H1 (cell line): ENCODE measurements at regions not wholly inside any gene's neighbourhood (a gene's known extent, or its start where the extent isn't known, plus 50 kb on each side); places are given as distances from the start of the nearest gene placed in this dataset.

ENCODE experiments used
- CTCF ChIA-PET: fragments of 300-600 bp; sonication (Branson Sonifier 250); formaldehyde crosslinking; loops from one replicate; lab custom pipeline; 2021; ENCODE audit not compliant: partially characterized antibody; lab: Charles Lee
- POLR2A ChIA-PET: fragments of 300-600 bp; sonication (Branson Sonifier 250); formaldehyde crosslinking; loops from one replicate; lab custom pipeline; 2021; ENCODE audit warnings: inconsistent platforms; ENCODE audit not compliant: partially characterized antibody; lab: Charles Lee
- DNase-seq, 2 experiments: peaks; one replicate each; pipeline versions ENCODE4 v3.0.0 to v3.0.0-alpha.2; 2010 to 2022; ENCODE audit warnings: low spot score in 2 of 2, low read depth in 1 of 2, mixed read lengths in 1 of 2
- FAIRE-seq: peaks from 2 replicates; lab custom pipeline; 2011; peaks lifted over from hg19 to GRCh38; lab: Jason Lieb, UNC
- H2AFZ ChIP-seq: 2 replicates; pipeline ENCODE4 v1.8.1; 2012; ENCODE audit warnings: low read length, inconsistent platforms
- H2AK5ac ChIP-seq: 2 replicates; pipeline ENCODE4 v1.6.1; 2013; ENCODE audit warnings: low read depth, low read length
- H2BK120ac ChIP-seq: replicated peaks from 2 replicates; pipeline ENCODE3; 2013; ENCODE audit warnings: low read depth, low read length, inconsistent platforms
- H2BK12ac ChIP-seq: 2 replicates; pipeline ENCODE4 v1.6.1; 2013; ENCODE audit warnings: low read depth, low read length
- H2BK15ac ChIP-seq: 2 replicates; pipeline ENCODE4 v1.6.1; 2013; ENCODE audit warnings: low read length
- H2BK20ac ChIP-seq: 2 replicates; pipeline ENCODE4 v1.6.1; 2013; ENCODE audit warnings: low read length
- H2BK5ac ChIP-seq: 2 replicates; pipeline ENCODE4 v1.6.1; 2013; ENCODE audit warnings: low read depth, low read length
- H3K14ac ChIP-seq: 2 replicates; pipeline ENCODE4 v1.6.1; 2013; ENCODE audit warnings: inconsistent platforms; ENCODE audit not compliant: insufficient read length
- H3K18ac ChIP-seq: 2 replicates; pipeline ENCODE4 v1.6.1; 2013; ENCODE audit warnings: low read length; ENCODE audit errors: extremely low read depth
- H3K23ac ChIP-seq: 2 replicates; pipeline ENCODE4 v1.6.1; 2013; ENCODE audit warnings: inconsistent platforms; ENCODE audit not compliant: insufficient read length
- H3K23me2 ChIP-seq: 2 replicates; pipeline ENCODE4 v1.6.1; 2013; ENCODE audit warnings: low read depth, low read length
- H3K27ac ChIP-seq: 2 replicates; pipeline ENCODE4 v1.6.1; 2011; ENCODE audit warnings: low read depth, low read length, inconsistent platforms
- H3K27me3 ChIP-seq, 4 experiments: replicated peaks in 1 of 4; 1 replicate in 1 of 4; 2 replicates in 3 of 4; pipeline versions ENCODE4 v1.6.1 to v1.8.1; 2011 to 2013; ENCODE audit warnings: low read length in 3 of 4, mild to moderate bottlenecking in 3 of 4, inconsistent platforms in 2 of 4, mixed read lengths in 2 of 4, moderate library complexity in 1 of 4; ENCODE audit not compliant: control insufficient read depth in 3 of 4, insufficient read depth in 3 of 4; ENCODE audit errors: extremely low read depth in 1 of 4
- H3K36me3 ChIP-seq, 4 experiments: 2 replicates each; pipeline versions ENCODE4 v1.6.1 to v1.8.1; 2011 to 2013; ENCODE audit warnings: mild to moderate bottlenecking in 4 of 4, low read length in 3 of 4, moderate library complexity in 2 of 4, control low read depth in 1 of 4, inconsistent platforms in 1 of 4; ENCODE audit not compliant: insufficient read depth in 4 of 4, control insufficient read depth in 2 of 4
- H3K4ac ChIP-seq: replicated peaks from 2 replicates; pipeline ENCODE3; 2013; ENCODE audit warnings: low read length, low read depth, mixed read lengths, inconsistent platforms; ENCODE audit not compliant: insufficient read length
- H3K4me1 ChIP-seq, 4 experiments: replicated peaks in 1 of 4; 1 replicate in 1 of 4; 2 replicates in 3 of 4; pipeline versions ENCODE4 v1.6.1 to v1.8.1; 2011 to 2013; ENCODE audit warnings: low read length in 3 of 4, inconsistent platforms in 2 of 4, mixed read lengths in 1 of 4; ENCODE audit not compliant: insufficient read depth in 4 of 4, control insufficient read depth in 3 of 4
- H3K4me2 ChIP-seq, 2 experiments: 2 replicates each; pipeline versions ENCODE4 v1.6.1 to v1.8.1; 2011 to 2013; ENCODE audit warnings: low read depth in 2 of 2, low read length in 2 of 2, control low read depth in 1 of 2, inconsistent platforms in 1 of 2, mild to moderate bottlenecking in 1 of 2; ENCODE audit not compliant: insufficient read depth in 1 of 2
- H3K4me3 ChIP-seq, 4 experiments: fragments of 200-600, 300-600 bp in 1 of 4; sonication (generic), shearing (Covaris generic), sonication (Bioruptor Twin) in 1 of 4; 2 replicates each; pipeline versions ENCODE4 v1.5.1 to v1.8.1; 2011 to 2016; ENCODE audit warnings: low read length in 4 of 4, low read depth in 3 of 4, control low read depth in 2 of 4, inconsistent platforms in 2 of 4, mild to moderate bottlenecking in 2 of 4, mixed read lengths in 1 of 4, moderate library complexity in 1 of 4; ENCODE audit not compliant: insufficient read depth in 2 of 4; ENCODE audit errors: extremely low read depth in 1 of 4
- H3K56ac ChIP-seq: replicated peaks from 2 replicates; pipeline ENCODE3; 2013; ENCODE audit warnings: low read depth, mild to moderate bottlenecking, mixed read lengths, low read length, inconsistent platforms; ENCODE audit not compliant: insufficient read length
- H3K79me1 ChIP-seq: 2 replicates; pipeline ENCODE4 v1.6.1; 2013; ENCODE audit warnings: low read depth, low read length, control low read depth
- H3K79me2 ChIP-seq, 2 experiments: 2 replicates each; pipeline versions ENCODE4 v1.6.1 to v1.8.1; 2012 to 2013; ENCODE audit warnings: low read length in 2 of 2, mild to moderate bottlenecking in 2 of 2, inconsistent platforms in 1 of 2; ENCODE audit not compliant: insufficient read depth in 2 of 2, control insufficient read depth in 1 of 2
- H3K9ac ChIP-seq, 4 experiments: replicated peaks in 1 of 4; 1 replicate in 1 of 4; 2 replicates in 3 of 4; pipeline versions ENCODE4 v1.6.1 to v1.8.1; 2011 to 2013; ENCODE audit warnings: low read depth in 3 of 4, low read length in 3 of 4, control low read depth in 2 of 4, mild to moderate bottlenecking in 2 of 4, moderate library complexity in 2 of 4, inconsistent platforms in 1 of 4; ENCODE audit errors: extremely low read depth in 1 of 4
- H3K9me3 ChIP-seq, 2 experiments: 2 replicates each; pipeline versions ENCODE4 v1.6.1 to v1.8.1; 2012 to 2013; ENCODE audit warnings: mild to moderate bottlenecking in 2 of 2, moderate library complexity in 2 of 2, control low read depth in 1 of 2, inconsistent platforms in 1 of 2, low read depth in 1 of 2, low read length in 1 of 2, mixed read lengths in 1 of 2; ENCODE audit not compliant: insufficient read depth in 2 of 2
- H4K20me1 ChIP-seq, 2 experiments: replicated peaks in 1 of 2; 2 replicates each; pipeline versions ENCODE3 to v1.8.1; 2011 to 2013; ENCODE audit warnings: inconsistent platforms in 2 of 2, low read length in 2 of 2, mild to moderate bottlenecking in 1 of 2; ENCODE audit not compliant: insufficient read depth in 2 of 2, control insufficient read depth in 1 of 2
- H4K5ac ChIP-seq: 2 replicates; pipeline ENCODE4 v1.6.1; 2013; ENCODE audit warnings: low read length, low read depth, mixed read lengths, inconsistent platforms; ENCODE audit not compliant: insufficient read length
- H4K8ac ChIP-seq: 2 replicates; pipeline ENCODE4 v1.8.0; 2013; ENCODE audit warnings: mild to moderate bottlenecking, moderate library complexity, low read length, inconsistent platforms; ENCODE audit not compliant: insufficient read depth; ENCODE audit errors: extremely low read depth
- H4K91ac ChIP-seq: replicated peaks from 2 replicates; pipeline ENCODE3; 2013; ENCODE audit warnings: low read length, mixed read lengths, inconsistent platforms; ENCODE audit not compliant: insufficient read length
- BCL11A ChIP-seq, 2 experiments: IDR thresholded peaks; one replicate each; pipeline ENCODE4 v1.6.1; 2011; ENCODE audit warnings: low read depth in 2 of 2, low read length in 2 of 2, mild to moderate bottlenecking in 2 of 2
- CHD1 ChIP-seq: IDR thresholded peaks from 2 replicates; pipeline ENCODE4 v1.6.1; 2012; ENCODE audit warnings: low read depth, low read length, improper control_type of control experiment
- CTBP2 ChIP-seq: IDR thresholded peaks from 2 replicates; pipeline ENCODE4 v1.7.0; 2011; ENCODE audit warnings: borderline replicate concordance, mild to moderate bottlenecking, moderate library complexity, mixed read lengths, low read length; ENCODE audit not compliant: insufficient read depth, insufficient read length
- EGR1 ChIP-seq: IDR thresholded peaks from 2 replicates; pipeline ENCODE4 v1.6.1; 2011; ENCODE audit warnings: low read depth, low read length, borderline replicate concordance
- EZH2 ChIP-seq: fragments of 200-600 bp; sonication (generic); IDR thresholded peaks from 2 replicates; pipeline ENCODE4 v1.7.1; 2012; ENCODE audit warnings: low read depth, mild to moderate bottlenecking, moderate library complexity, low read length, inconsistent platforms; ENCODE audit not compliant: severe bottlenecking
- FOSL1 ChIP-seq: IDR thresholded peaks from 2 replicates; pipeline ENCODE4 v1.6.1; 2011; ENCODE audit warnings: mild to moderate bottlenecking, low read depth, low read length, moderate library complexity; ENCODE audit not compliant: insufficient read depth
- HDAC6 ChIP-seq: IDR thresholded peaks from one replicate; pipeline ENCODE4 v1.7.1; 2012; ENCODE audit warnings: low read depth, mild to moderate bottlenecking, inconsistent platforms, low read length, moderate library complexity
- NRF1 ChIP-seq: IDR thresholded peaks from 2 replicates; pipeline ENCODE4 v1.6.1; 2011; ENCODE audit warnings: mild to moderate bottlenecking, low read depth, low read length, improper control_type of control experiment
- POLR2AphosphoS5 ChIP-seq: IDR thresholded peaks from 2 replicates; pipeline ENCODE4 v1.6.1; 2011; ENCODE audit warnings: low read depth, low read length
- RBBP5 ChIP-seq: IDR thresholded peaks from 2 replicates; pipeline ENCODE4 v1.7.1; 2012; ENCODE audit warnings: low read depth, mild to moderate bottlenecking, inconsistent platforms, low read length, moderate library complexity, borderline replicate concordance
- RNF2 ChIP-seq: fragments of 200-900, 300-1000 bp; sonication (generic); IDR thresholded peaks from 2 replicates; pipeline ENCODE4 v1.7.1; 2016; ENCODE audit warnings: borderline replicate concordance, low read depth, mild to moderate bottlenecking, antibody characterized with exemption, low read length; ENCODE audit not compliant: poor library complexity, severe bottlenecking; ENCODE audit errors: missing control alignments
- SIN3A ChIP-seq, 2 experiments: IDR thresholded peaks in 1 of 2; conservative IDR thresholded peaks in 1 of 2; 2 replicates each; pipeline ENCODE4 v1.6.1; 2011 to 2012; ENCODE audit warnings: low read length in 2 of 2, improper control_type of control experiment in 1 of 2, low read depth in 1 of 2, mild to moderate bottlenecking in 1 of 2
- TAF1 ChIP-seq: IDR thresholded peaks from 2 replicates; pipeline ENCODE4 v1.6.1; 2011; ENCODE audit warnings: mild to moderate bottlenecking, low read depth, low read length
- TCF12 ChIP-seq: IDR thresholded peaks from 2 replicates; pipeline ENCODE4 v1.6.1; 2011; ENCODE audit warnings: low read depth, mild to moderate bottlenecking, low read length
- TEAD4 ChIP-seq: IDR thresholded peaks from 2 replicates; pipeline ENCODE4 v1.6.1; 2012; ENCODE audit warnings: low read depth, low read length, inconsistent platforms, mixed read lengths
- WGBS, 2 experiments: shearing (Covaris generic) in 1 of 2; methylation state at CpG; one replicate each; pipeline versions ENCODE4 v1.1.6 to v1.1.7; 2013 to 2015; ENCODE audit warnings: low lambda C conversion rate in 2 of 2, mixed read lengths in 2 of 2, inconsistent platforms in 1 of 2, low coverage in 1 of 2, missing lambda C conversion rate in 1 of 2; ENCODE audit not compliant: insufficient replicate concordance in 2 of 2, insufficient coverage in 1 of 2, insufficient read length in 1 of 2; ENCODE audit errors: extremely low coverage in 1 of 2, missing lambda C conversion rate in 1 of 2; 5-methylcytosine and 5-hydroxymethylcytosine counted together

DNA sequence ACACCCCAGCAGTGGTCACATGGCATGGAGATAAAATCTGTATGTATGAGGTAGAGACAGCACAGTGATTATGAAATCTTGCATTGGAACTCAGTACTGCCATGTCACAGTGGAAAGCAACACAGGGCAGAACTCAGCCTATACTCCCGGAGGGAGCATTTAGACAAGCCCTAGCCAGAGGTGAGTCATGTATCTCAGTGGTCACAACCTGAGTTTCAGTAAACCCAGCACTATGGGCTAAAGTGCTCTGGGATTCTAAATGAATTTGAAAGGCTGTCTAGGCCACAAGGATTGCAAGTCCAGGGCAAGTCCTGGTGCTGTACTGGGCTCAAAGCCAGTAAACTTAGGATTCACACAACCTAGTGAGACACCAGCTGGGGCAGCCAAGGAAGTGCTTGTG is 1717.1 kb upstream of the RAG2 start:
- Histone ChIP-seq H4K5ac (no peak overlapping the region), H4K8ac (no peak overlapping the region), H3K9ac (no peak overlapping the region), H3K27ac (no peak overlapping the region), H3K4me1 (no peaks in the 10 kb centered on the region), H3K79me2 (no peaks in the 10 kb centered on the region), H2AFZ (no peak overlapping the region), H4K91ac (no peak overlapping the region), H4K20me1 (no peaks in the 10 kb centered on the region), H3K27me3 (no peaks in the 10 kb centered on the region), H3K4me2 (no peak overlapping the region), H3K9me3 (no peaks in the 10 kb centered on the region), H2BK15ac (no peak overlapping the region), H3K56ac (no peak overlapping the region), H3K23me2 (no peaks in the 10 kb centered on the region; the same call in 1 of the 2 replicates), H3K36me3 (no peaks in the 10 kb centered on the region), H2BK120ac (no peak overlapping the region), H2BK20ac (no peak overlapping the region), H3K4ac (no peak overlapping the region), H3K18ac (no peak overlapping the region), H2BK12ac (no peak overlapping the region), H3K4me3 (no peak overlapping the region), H3K14ac (no peak overlapping the region), H2AK5ac (no peak overlapping the region), H2BK5ac (no peak overlapping the region), H3K23ac (no peak overlapping the region), H3K79me1 (no peaks in the 10 kb centered on the region)
- FAIRE-seq = no peak
- DNase-seq = no peak
- ChIA-PET POLR2A (no interaction called here), CTCF (interaction anchor here (0.6 to 1.5 kb wide), 3 partner anchors 9 to 544 kb away, joined by 3 to 4 read pairs (median 3); no protein-coding TSS in a partner anchor)
- WGBS, 2 experiments = 92% methylated on average over 1 of the region's 1 CpG; no CpG with 5 or more reads in 1 of the 2 experiments
- TF ChIP-seq POLR2AphosphoS5 = no peak
- no peak for TF ChIP-seq TEAD4
- TF ChIP-seq RNF2 = no peak
- no peak for TF ChIP-seq TCF12
- no peak for TF ChIP-seq FOSL1
- TF ChIP-seq HDAC6 = no peak
- TF ChIP-seq CTBP2 = no peak
- TF ChIP-seq NRF1 = no peak
- TF ChIP-seq EZH2 = no peak
- TF ChIP-seq EGR1 = no peak
- no peak for TF ChIP-seq RBBP5
- no peak for TF ChIP-seq CHD1
- TF ChIP-seq SIN3A (conservative IDR thresholded peaks at IDR 0.05 in 1 of 2, IDR thresholded peaks at IDR 0.05 in 1 of 2; ENCODE audit: low read depth in 1 of 2, low read length in 2 of 2) = no peak
- no peak for TF ChIP-seq BCL11A (IDR thresholded peaks at IDR 0.05; ENCODE audit: low read depth in 2 of 2, low read length in 2 of 2)
- no peak for TF ChIP-seq TAF1
